OCI-LY7 (cell line): ENCODE measurements at regions not wholly inside any gene's neighbourhood (a gene's known extent, or its start where the extent isn't known, plus 50 kb on each side); places are given as distances from the start of the nearest gene placed in this dataset.

Experiments
- EZH2phosphoT487 ChIP-seq: fragments of 200-600 bp; sonication (generic); IDR thresholded peaks from 2 replicates; pipeline ENCODE4 v1.6.1; 2018; ENCODE audit warnings: low read depth, borderline replicate concordance, mild to moderate bottlenecking, mixed run types, antibody characterized with exemption, low read length, moderate library complexity, mixed read lengths
- TF ChIP-seq, protein P1 (sequence below): fragments of 200-600 bp; sonication (generic); conservative IDR thresholded peaks from 2 replicates; pipeline ENCODE4 v1.5.1; 2014; ENCODE audit warnings: mild to moderate bottlenecking, antibody characterized with exemption, low read length, moderate library complexity, mixed read lengths

DNA sequence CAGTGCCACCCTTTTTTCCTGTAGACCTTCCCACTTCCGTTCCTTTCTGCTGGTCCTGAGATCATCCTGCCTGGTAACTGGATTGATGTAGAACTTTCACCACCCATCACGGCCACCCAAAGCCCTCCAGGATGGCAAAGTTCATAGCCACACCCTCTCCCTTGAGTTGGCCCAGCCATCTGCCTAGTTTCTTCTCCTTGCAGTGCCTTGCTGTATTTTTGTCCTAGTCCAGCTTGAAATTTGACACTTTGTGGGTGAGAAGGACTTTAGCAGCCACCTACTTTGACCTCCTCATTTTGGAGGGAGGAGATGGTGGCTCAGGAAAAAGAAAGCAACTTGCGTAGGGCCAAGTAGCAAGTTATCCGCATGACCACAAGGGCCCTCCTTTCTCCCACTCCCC lies 140.7 kb downstream of the BUB3 start:
- TF ChIP-seq, protein P1, sequence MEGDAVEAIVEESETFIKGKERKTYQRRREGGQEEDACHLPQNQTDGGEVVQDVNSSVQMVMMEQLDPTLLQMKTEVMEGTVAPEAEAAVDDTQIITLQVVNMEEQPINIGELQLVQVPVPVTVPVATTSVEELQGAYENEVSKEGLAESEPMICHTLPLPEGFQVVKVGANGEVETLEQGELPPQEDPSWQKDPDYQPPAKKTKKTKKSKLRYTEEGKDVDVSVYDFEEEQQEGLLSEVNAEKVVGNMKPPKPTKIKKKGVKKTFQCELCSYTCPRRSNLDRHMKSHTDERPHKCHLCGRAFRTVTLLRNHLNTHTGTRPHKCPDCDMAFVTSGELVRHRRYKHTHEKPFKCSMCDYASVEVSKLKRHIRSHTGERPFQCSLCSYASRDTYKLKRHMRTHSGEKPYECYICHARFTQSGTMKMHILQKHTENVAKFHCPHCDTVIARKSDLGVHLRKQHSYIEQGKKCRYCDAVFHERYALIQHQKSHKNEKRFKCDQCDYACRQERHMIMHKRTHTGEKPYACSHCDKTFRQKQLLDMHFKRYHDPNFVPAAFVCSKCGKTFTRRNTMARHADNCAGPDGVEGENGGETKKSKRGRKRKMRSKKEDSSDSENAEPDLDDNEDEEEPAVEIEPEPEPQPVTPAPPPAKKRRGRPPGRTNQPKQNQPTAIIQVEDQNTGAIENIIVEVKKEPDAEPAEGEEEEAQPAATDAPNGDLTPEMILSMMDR, result no peak
- no peak for TF ChIP-seq EZH2phosphoT487
